HUDEP-2 (cell line): ENCODE measurements at regions not wholly inside any gene's neighbourhood (a gene's known extent, or its start where the extent isn't known, plus 50 kb on each side); places are given as distances from the start of the nearest gene placed in this dataset.

Experiments used
- DNase-seq, 76 experiments: peaks; one replicate each; lab custom pipeline; 2025; ENCODE audit not compliant: unreplicated experiment in 76 of 76; lab: John Stamatoyannopoulos, UW

DNA sequence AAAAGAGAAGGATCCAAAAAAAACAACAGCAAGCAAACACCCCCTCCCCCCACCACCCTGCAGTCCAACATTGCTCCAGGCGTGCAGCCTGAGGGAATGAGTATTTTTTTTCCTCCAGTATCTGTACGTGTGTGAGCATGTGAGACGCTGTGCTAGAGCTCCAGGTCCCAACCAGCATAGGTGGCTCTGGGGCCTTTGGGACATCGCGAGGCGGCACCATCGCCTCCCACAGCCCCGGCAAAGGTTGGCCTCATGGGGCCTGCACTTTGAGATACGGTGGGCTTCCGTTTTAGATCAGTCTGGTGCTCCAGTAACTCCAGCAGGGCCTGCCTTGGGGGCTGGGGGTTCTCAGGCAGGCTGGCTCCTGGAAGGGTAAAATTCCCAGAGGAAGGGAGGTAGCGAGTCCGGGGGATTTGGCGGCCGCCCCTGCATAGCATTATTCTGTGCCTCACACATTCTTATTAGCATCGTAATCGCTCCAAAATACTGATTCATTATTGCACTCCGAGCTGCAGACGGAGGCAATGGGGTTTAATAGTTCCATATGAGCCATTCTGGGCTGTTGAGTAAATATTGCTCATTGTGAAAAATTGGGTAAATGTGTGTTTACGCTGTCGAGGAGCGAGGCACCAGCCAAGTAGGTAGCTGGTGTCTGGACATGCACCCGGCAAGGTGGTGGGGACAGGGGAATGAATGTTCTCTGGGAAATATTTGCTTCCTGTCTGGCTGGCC lies 143.1 kb upstream of the MYL2 start:
- DNase-seq = no peak

- DNase-seq = no peak
Measured at GRCh38 chr12:111057701-111058425, 137.5 kb upstream of the MYL2 start.

DNA sequence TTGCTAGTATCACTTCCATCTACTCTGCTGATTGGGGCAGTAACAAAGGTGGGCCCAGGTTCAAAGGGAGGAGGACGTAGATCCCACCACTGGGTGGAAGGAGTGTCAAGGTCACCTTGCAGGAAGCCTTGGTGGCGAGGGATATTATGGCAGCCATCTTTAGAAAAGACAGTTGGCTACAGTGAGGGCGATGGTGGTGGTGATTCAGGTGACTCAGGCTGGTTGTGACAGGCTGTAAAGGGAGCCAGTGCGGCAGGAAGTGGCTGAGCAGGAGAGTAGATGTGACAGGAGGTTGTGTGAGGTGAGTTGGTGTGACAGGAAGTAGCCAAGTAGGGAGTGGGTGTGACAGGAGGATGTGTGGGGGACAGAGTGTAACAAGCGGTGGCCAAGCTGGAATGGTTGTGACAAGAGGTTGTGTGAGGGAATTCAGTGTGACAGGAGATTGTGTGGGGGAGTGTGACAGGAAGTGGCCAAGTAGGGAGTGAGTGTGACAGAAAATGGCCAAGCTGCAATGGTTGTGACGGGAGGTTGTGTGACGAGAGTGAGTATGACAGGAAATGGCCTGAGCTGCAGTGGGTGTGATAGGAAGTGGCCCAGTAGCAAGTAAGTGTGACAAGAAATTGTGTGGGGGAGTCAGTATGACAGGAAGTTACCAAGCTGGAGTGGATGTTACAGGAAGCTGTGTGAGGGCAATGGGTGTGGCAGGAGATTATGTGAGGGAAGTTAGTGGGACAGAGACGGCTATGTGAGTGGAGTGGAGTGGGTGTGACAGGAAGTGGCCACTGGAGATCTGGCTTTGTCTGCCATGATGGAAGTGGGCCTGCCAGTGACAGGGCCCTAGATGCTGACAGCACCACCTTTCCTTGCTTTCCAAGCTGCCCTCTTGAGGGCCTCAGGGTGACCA lies 136.5 kb upstream of the MYL2 start:
- DNase-seq = peak in 1 of 76 experiments; percentile 3

DNA sequence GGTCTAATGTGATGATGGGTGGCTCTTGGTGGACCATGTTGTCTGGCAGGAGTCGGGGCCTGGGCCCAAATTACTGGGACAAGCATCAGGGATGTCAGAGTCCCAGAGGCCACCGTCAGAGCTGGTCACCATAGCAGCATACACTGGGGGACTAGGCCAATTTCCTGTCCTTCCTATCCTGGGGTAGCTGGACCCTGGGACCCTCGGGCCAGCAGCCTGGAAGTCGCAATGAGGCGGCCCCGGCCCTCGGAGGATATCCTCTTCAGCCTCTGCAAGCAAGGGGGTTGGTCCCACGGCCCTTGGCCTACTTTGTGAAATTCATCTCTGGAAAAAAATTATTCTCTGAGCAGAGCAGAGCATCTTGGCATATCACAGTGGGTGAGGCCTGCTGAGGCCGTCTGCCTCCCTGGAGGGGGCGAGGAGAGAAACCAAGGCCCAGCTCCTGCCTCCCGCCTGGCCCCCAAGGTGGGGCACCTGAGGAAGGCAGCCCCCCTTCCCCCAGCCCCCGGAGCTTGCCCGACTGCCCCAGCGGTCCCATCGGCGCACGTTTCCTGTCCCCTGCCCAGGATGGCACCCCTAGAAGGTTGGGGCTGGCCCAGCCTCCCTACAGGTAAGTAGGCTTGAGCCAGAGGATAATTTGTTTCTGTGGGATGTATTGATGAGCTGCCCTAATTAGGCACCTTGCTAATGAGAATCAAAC lies 135.0 kb upstream of the MYL2 start:
- no peak for DNase-seq

- no peak for DNase-seq
Measured at GRCh38 chr12:111048991-111049390, 128.6 kb upstream of the MYL2 start.

DNA sequence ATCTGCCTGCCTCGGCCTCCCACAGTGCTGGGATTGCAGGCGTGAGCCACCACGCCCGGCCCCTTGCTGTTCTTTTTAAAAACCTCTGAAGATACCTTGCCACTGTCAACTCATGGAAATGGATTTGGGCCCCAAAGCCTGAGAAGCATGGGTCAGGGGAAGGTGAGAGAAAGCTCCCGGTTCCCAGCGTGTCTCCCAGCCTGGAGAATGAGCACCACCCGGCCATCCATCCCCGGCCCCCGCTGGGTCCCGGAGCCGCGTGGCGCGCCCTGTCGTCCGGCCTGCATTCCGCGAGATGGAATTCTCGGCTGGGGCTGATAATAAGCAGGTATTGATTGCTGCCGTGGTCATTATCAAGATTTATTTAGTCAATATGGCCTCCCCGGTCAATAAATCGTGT lies 126.5 kb upstream of the MYL2 start:
- no peak for DNase-seq

- DNase-seq = no peak
Measured at GRCh38 chr12:111045941-111046340, 125.6 kb upstream of the MYL2 start.

- no peak for DNase-seq
Measured at GRCh38 chr12:111041091-111041490, 120.7 kb upstream of the MYL2 start.

GRCh38 chr12:111040690-111041089 lies 120.3 kb upstream of the MYL2 start:
- no peak for DNase-seq

GRCh38 chr12:111038941-111039340 lies 118.6 kb upstream of the MYL2 start:
- DNase-seq = no peak

DNA sequence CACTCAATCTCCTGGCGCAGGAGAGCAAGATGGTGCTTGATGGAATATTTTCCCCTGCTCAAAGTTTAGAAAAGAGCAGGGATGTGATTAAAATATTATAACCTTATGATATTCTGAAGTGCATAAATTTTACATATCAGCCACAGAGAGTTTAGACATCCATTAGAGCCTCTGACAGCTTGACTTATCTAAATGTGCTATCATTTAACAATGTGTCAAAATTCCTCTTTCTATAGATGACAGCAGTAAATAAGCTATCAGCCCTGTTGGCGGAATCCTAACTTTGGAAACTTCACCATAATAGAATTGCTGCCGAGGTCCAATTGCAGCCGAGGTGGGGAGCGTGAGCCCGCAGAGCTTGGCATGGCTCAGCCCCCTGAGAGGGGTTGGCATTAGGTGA lies 117.7 kb upstream of the MYL2 start:
- DNase-seq = no peak

- no peak for DNase-seq
Measured at GRCh38 chr12:111037047-111037446, 116.7 kb upstream of the MYL2 start.

GRCh38 chr12:111035578-111036301 lies 115.4 kb upstream of the MYL2 start:
- no peak for DNase-seq

DNA sequence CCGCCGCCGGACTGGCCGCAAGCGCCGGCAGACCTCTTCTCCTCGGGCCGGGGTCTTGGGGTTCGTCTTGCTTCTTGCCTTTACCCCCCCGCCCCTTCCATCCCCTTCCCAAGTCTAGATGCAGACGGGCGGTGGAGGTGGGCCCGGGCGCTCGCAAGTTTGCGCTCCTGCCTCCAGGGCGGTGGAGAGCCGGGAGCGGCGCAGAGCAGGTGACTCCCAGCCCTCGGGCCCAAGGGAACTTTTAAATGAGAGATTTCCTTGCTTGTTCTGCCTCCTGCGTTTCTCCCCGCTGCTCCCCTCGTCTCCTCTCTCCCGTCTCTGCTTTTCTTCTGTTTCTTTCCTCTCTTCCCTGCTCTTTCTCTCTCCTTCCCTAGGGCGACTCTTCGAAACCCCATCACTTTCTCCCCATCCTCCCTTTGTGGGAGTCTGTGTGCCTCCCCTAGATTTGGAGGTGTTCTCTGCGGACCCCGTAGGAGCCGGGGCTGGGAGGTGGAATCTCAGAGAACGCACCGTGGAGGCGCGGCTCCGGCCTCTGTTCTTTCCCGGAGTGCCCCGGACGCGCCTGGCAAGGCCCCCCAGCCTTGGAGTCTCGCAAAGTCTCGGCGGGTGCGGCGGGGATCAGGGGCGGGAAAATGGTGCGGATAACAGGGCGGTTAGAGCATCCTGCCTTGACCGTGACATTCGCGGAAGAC lies 114.7 kb upstream of the MYL2 start:
- DNase-seq = peak in 1 of 76 experiments; percentile 2

DNA sequence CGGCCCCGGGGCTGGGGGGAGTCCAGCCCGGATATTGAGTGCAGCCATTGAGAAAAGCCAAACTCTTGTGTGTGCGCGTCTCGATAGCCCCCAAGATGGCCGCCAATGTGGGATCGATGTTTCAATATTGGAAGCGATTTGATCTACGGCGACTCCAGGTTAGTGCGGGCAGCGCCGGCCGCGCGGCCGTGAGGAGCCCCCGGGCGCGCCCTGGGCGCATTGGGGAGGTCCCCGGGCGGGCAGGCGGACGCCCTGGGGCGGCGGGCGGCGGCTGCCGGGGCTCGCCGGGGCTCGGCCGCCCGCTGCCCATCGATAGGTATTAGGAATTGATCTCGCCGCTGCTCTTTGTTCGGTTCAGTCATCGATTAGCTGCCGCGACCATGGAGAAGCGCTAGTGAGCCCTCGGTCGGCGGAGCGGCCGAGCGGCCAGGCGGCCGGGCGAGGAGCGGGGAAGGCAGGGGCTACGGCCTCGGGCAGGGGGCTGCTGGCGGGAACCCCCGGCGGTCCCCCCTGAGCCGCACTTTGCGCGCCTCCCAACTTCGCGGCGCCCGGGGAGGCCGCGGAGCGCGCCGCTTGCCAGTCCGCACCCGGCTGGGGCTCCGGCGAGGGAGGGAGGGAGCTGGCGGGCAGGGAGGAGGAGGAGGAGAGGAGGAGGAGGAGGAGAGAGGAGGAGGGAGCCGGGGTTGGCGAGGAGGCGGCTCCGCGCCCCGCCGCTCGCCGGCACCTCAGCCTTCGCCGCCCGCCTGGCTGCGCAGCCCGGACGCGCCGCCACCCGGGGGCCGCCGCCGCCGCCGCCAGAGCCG lies 113.9 kb upstream of the MYL2 start, which contains the start of gene CUX2:
CUX2 (plus strand) TSS at position 83 of the 803 bp plus-strand sequence.
- no peak for DNase-seq

GRCh38 chr12:111033281-111034082 lies 113.1 kb upstream of the MYL2 start:
- no peak for DNase-seq

- DNase-seq = no peak
Measured at GRCh38 chr12:111032591-111032919, 112.2 kb upstream of the MYL2 start.
